NOMO-1 treated with dmso at 0.1 percent for 144 hours (cell line): ENCODE measurements at regions not wholly inside any gene's neighbourhood (a gene's known extent, or its start where the extent isn't known, plus 50 kb on each side); places are given as distances from the start of the nearest gene placed in this dataset.
"Not testable (repeated sequence)": the region's sequence is repeated elsewhere in the genome, so short reads cannot be mapped to it uniquely, and the experiment has no call there.

ENCODE experiments used
- DNase-seq: peaks from one replicate; lab custom pipeline; 2025; ENCODE audit not compliant: unreplicated experiment; lab: John Stamatoyannopoulos, UW

DNA sequence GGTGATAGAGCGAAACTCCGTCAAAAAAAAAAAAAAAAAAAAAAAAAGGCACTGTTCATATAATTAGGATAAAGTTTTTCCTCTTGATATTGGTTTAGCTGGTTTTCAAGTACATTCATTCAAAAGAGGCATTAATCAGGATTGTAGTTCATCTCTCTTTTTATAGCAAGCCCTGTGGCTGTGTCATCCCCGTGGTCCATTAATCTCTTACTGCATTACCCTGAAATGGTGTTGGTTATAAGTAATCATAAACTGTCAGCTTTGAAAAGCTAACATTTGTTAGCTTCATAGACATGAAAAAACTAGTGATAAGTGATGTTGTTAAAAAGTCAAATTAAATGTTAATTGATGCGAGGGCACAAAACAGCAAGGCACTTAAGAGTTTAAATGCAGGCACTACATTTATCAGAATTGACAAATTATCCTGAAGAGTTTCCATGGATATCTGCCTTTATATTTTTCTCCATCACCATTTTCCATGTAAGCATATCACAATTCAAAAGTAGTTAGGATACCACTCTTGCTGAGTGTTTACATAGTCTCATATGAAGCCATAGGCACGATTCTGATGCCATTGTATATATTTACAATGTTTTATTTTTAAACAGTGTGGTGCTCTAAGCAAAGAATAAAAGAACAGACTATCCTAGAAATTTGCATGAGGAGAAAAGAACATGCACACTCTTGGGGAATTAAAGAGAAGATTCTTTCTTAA is 193.1 kb downstream of the OTOL1 start:
- no peak for DNase-seq

DNA sequence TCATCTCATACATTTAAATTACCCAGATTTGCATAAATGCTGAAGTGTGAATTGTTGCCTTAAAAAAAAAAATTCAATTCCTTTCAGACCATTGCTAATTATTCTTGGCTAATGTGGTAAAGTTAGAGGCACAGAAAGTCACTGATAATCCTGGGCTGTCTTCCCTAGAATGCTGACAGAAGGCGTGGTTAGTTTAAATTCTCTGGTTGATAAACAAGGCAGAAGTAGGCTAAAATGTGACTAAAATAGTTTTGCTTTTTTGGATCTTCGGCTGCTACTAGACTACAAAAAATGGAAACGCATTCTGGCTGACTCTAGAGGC is 193.7 kb downstream of the OTOL1 start:
- DNase-seq = no peak

DNA sequence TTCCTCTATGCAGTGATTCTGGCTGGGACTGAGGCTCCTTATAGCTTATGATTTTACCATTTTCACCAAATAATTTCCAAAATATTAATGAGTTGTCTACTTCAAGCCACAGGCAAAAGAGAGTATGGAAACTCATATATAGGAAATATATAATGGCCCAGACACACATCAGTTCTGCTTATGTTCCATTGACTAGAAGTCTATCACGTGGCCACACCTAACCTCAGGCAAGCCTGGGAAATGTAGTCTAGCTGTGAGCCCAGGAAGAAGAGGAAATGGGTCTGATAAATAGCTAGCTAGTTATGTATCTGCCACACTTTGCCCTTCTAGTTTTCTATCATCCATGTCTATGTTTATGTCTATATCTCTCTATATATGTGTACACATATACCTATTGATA is 195.1 kb downstream of the OTOL1 start:
- no peak for DNase-seq

DNA sequence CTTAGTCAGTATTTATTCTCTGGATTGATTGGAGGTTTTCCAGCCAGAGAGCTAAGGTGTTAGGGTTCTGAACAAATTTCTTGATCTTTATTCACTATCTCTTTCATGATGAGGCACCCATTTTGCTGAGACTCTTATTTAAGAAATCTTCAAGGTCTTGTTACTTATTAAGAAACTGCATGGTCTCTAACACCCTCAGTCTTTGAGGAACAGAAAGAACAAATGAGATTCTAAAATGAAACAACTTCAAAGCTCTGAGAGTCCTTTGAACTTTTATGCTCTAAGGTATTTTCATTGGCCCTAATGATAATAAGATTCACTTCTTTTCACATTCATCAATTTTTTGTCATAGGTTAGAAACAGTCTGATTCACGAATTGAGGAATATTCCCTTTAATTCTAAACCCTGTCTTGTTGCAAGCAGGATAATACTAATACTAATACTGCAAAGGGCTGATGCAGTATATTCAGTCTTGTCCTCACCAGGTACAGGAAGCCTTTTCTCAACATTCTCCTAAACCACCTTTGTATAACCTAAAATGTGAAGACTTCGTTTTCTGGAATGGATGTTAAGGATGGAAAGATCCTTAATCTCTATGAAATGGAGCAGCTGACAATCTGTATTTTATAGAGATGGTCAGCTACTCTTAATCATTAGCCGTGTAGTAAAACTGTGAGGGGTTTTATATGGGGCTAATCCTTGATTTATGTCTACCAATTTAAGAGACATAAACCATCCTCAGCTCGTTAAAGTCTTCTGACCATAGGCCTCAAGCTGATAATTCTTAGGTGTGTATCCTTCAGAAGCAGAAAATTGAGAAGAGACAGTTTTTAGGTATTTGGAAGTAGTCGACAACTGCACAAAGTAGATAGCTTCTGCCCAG is 198.3 kb downstream of the OTOL1 start:
- DNase-seq = no peak

DNA sequence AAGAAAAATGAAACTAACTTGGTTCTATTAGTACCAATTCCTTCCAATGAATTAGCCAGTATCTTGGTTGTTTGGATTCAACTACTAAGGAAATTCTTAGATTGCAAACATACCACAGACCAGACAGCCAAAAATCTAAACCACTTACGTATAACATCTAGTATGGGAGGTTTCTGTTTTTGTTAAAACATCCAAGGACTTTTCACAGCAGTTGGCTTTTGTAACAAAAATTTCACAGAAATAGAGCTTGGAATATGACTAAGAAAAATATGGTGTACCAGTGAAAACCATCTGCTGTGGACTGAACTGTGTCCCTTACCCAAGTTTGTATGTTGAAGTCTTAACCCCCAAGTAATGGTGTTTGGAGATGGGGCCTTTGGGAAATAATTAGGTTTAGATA is 199.2 kb downstream of the OTOL1 start:
- DNase-seq = no peak

DNA sequence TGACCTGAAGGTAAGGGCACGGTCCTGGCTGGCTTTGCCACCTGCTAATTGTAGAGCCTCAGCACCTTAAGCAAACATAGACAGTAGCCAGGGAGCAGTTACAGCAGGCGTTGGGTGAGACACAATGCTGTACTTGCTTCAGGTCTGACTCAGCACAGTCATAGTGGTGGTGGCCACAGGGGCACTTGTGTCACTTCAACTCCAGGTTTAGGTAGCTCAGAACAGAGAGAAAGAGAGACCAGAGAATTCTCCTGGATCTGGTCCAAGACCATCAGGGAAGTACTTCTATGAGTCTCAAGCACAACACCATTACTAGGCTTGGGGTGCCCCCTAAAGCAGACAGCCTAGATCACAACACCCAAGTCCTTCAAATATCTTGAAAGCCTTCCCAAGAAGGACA is 204.4 kb downstream of the OTOL1 start:
- DNase-seq = no peak

DNA sequence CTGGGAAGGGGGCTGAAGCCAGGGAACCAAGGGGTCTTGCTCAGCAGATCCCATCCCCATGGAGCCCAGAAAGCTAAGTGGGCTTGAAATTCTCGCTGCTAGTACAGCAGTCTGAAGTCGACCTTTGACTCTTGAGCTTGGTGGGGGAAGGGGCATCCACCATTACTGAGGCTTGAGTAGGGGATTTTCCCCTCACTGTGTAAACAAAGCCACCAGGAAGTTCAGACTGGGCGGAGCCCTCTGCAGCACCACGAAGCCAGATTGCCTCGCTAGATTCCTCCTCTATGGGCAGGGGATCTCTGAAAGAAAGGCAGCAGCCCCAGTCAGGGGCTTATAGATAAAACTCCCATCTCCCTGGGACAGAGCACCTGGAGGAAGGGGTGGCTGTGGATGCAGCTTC is 210.6 kb downstream of the OTOL1 start:
- DNase-seq = not testable (repeated sequence)

DNA sequence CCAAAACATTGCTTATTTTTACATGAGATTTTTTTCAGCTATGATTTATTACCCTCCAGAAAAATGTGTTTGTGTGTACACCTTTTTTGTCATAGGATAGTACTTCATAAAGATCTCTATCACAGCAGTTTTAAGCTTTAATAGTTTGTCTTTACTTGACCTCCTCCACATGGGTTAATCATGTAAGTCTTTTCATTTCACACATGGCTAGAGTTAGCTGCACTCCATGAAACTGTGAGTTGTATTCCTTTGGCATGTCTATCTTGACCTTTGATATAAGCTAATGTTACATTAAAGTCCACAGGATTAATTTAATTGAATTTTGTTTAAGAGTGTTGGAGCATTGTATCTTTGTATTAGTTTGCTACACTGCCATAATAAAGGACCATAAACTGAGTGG is 217.1 kb downstream of the OTOL1 start:
- DNase-seq = no peak

DNA sequence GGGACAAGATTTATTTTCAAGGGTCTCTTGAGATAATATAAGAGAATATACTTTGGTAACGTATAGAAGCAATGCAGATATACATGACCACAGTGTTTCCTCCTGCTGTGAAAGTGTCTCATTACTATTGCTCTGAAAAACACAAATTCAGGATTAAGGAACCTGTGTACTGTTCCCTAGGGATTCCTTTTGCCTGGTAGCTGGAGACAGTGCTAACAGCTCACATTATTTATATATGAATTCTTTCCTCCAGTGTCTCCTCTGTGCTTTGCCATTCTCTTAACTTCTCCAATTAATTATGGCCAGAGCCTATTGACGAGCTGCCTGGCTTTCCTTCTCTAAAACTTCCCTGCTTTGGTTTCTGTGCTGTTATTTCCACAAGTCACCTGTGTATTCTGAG is 235.4 kb downstream of the OTOL1 start:
- no peak for DNase-seq

DNA sequence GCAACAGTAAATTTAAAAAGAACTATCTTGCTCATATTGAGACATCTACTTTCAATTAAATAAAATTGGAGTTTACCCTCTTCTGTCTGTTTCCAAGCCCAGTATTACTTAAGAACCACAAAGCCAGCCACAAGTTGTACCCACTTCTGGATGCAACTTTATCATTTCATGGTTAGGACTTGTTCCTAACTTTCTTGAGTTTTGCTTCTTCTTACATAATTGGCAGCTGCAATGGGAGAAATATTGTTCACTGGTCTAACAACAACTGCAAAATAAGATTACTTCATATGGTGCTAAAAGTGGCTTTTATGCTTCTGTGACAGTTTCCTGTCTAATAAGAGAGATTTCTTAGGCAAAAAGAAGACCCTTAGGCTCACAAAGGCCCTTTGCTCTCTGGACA is 240.6 kb downstream of the OTOL1 start:
- DNase-seq = no peak

DNA sequence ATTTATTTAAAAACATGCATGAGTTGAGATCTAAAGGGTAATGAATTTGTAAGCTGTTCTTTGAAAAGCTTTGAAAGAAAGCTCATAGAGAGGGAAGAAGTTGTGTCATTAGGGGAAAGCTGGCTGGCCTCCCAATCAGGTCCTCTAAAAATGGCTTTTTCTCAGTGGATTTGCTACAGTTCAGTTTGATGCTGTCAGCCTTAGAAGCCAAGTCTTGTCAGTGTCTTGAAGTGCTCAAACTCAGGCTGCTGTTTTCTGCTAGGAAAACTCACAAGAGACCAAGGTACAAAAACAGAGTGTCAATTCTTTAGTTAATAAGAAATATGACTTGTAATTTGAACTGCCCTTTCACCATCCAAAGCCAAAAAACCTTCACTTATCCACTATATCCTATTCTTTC is 243.8 kb downstream of the OTOL1 start:
- no peak for DNase-seq

DNA sequence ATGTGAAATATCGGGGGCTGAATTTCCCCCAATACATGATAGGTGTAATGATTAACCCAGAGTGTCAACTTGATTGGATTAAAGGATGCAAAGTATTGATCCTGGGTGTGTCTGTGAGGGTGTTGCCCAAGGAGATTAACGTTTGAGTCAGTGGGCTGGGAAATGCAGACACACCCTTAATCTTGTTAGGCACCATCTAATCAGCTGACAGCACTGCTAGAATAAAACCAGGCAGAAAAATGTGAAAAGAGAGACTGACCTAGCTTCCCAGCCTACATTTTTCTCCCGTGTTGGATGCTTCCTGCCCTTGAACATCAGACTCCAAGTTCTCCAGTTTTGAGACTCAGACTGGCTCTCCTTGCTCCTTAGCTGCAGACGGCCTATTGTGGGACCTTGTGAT is 247.8 kb downstream of the OTOL1 start:
- no peak for DNase-seq

DNA sequence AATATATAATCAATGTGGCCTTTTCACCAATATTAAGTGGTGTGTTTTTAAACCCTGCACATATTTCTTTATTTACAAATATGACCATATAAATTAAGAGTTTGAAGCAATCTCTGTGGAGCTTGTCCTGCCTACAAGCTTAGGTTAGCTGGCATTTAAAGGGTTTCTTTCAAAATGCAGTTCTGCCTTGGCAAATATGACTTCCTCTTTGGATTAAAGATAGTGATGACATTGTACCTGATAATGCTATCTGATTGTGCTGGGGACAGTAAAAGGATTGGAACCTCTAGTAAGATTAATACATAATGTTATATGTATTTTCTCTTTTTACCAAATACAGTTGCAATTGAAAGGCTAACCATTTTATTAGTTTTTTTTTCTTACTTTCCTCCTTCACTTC is 249.1 kb downstream of the OTOL1 start:
- DNase-seq = no peak

DNA sequence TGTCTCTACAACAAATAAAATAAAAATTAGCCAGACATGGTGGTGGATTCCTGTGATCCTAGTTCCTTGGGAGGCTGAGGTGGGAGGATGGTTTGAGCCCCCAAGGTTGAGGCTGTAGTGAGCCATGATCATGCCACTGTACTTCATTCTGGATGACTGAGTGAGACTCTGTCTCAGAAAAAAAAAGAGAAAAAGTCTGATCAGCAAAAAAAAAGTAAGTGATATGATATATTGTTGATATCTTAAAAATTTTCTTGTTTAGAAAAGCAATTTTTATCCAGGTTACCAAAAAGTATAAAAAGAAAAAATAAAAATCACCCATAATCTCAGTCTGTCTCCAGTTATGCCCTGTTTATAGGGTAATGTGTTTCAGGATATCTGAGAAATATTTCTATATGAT is 251.4 kb downstream of the OTOL1 start:
- DNase-seq = no peak

DNA sequence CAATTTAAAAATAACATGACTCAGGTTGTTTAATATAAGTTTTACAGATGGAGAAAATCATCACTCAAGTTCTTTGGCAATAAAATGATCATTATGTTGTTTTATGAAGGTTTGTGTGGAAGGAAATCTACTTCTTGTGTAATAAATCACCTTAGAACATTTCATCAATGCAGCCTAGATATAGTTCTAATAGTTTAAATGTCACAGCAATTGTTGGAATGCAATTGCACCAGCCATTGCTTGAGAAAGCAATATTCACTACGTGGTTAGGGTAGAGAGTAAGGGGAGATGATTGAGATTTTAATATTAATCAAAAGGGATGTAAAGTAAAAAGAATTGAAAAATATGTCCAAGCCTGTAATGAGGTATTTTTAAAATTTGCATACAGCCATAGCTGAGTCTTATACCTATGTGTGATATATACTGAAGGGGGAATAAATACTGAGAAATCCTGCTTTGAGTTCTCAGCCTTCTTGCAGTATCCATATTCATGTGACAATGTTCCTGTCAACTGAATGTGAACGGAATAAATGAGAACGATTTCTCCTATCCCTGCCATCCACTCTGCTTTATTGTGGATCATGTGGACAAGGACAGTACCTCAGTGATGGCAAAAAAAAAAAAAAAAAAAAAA is 257.9 kb downstream of the OTOL1 start:
- no peak for DNase-seq

DNA sequence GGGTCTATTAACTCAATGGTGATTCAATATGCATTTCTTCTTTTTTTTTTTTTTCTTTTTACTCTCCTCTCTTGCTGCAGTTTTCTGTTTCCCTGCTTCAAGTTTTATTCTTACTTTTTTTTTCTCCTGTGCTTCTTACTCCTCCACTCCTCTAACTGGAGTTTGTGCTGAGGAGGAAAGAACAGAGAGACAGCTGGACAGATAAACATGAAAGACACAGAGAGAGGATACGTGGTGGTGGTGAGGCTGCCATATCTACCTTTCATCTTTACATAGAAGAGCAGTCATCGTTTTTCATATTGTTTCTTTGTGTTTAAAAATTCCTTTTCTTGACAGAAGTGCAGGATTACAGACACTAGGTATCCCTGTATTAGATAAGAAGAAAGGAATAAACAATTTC is 262.8 kb downstream of the OTOL1 start:
- no peak for DNase-seq

DNA sequence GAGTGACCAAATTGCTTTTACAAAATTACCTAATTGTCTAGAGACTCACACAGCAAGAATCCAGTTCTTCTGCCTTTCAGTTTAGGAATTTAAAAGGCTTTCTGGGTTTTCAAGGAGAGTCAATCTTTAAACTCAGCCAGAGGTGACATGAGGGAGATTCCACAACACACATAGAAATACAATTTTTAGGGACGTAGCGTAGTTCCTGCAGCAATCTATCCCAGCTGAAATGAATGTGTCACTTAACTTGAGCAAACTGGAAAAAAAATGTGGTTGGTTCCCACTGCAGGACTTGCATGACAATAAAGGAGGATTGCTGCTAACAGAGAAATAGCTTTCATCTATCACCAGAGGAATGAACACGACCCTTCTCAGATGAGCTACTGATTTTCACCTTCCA is 269.7 kb downstream of the OTOL1 start:
- DNase-seq = no peak

DNA sequence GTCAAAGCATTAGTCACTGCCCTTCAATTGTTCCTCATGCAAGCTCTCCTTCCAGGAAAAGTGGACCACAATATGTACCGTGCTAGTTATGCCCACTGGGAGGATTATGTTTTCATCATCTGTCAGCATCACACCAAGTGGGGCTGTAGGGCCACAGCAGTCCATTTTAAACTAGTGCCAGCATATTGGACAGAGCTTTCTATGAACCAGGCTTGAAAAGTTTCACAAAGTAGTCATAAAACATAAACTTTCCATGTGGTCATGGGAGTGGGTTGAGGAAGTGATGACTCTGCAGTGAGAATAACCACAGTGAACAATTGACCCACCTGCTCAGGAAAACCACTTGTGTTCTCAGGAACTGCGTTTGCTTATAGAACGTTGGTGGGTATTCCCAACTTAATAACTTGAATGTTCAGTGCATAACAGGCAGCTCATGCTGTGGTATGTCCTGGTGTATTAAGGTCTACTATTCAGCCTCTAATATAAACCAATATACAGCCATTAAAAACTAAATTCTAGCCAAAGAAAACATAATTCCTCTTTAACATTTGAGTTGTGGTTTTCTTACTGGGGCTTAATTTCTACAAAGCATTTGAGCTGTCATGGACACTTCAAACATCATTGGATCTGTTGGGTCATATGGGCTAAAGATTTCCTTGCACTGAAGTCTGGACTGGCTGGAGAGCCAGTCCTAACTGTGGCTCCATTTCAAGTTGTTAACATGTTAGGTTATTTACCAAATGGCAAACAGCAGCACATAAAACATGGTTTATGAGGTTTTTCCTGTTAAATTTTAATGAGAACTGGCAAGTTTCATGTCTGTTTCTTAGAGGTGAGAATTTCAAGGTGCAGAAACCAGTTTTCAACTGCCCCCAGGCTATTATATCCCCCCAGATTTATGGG is 274.1 kb downstream of the OTOL1 start:
- DNase-seq = no peak

DNA sequence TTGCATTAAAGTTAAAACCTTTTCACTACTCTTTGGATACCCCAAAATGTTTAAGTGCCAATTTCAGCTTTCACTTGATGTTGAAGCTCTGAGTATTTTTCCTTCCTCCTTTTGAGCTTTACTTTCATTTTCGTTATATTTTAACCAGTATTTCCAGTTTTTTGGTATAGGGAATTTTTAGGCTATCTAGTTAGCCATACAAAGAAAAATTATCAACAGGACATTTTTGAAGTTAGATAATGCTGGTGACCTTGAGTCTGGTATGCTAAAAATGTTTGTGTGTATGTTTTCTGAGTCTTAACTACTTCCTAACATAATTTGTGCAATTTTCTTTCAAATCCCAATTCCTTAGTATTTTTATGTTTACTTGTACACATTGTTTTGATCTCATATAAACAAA is 284.8 kb downstream of the OTOL1 start:
- no peak for DNase-seq

DNA sequence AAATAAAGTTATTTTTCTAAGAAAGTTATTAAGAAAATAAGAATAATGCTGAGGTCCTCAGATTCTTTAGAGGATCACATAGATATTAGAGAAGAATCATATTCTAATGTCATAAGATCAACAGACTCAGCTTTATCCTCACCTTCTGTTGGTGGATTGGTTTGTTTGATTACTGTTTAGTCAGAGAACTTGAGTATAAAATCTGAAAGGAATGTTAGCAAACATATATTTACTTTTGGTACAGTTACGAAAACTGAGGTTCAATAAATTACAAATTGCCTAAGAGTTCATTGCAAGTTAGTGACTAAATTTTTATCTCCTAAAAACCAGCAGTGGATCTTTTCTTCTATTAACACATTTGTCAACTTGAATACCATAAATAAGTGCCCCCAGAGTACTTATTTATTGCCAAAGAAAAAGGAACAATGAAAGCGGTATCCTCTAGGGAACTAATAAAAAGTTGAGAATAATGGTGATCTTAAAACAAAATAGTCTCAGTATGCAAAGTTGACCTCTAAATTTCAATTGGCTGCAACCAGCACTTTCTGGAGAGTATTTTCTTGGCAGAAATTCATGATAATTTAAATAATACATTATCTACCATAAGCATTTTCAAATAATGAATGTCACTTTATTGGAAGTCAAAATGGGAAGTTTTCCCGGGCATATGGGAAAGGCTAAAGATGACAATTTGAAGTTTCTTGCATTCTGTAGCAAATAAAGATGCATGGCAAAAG is 296.8 kb downstream of the OTOL1 start:
- no peak for DNase-seq

DNA sequence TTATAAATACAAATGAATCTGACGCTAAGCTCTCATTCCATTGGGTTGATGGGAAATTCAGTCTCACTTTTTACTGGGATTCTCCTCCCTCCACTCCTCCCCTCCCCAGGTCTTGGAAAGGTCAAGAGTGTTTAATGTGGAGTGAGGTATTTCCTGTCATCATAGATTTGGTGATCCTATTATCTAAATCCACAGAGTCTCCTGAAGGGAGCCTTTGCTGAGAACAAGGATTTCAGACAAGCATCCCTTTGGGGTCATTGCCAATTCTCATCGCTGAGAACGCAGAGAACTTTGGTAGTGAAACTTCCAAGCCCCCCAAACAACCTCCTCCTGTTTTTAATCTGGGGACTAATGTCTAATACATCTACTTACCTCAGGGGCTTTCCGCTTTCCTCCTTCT is 297.9 kb downstream of the OTOL1 start:
- DNase-seq = no peak
